NCI-H1417 (cell line): ENCODE measurements at regions not wholly inside any gene's neighbourhood (a gene's known extent, or its start where the extent isn't known, plus 50 kb on each side); places are given as distances from the start of the nearest gene placed in this dataset.

Source experiments
- DNase-seq, 3 experiments: peaks; one replicate each; lab custom pipeline; 2025; lab: John Stamatoyannopoulos, UW

DNA sequence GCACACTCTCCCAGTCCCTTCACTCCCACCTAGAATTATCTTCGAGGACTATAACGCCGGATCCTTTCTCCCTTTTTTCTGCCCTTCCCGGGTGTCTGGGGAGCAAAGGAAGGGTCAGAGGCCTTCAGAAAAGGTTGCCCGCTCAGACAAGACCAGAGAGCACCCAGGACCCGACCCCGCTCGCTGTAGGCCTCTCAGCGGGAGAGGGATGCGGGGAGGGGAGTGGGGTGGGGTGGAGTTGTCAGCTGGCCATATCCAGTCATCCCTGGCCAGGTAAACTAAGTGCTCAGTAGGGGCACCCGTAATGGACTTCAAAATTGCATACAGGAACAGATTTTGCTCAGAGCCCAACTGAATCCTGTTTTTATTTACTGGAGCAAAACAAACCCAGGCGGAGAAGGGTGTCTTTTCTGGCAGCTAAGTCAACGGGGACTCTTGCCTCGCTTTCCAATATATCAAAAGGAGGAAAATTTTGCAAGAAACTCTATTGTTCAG lies 65.0 kb downstream of the NOL4 start:
- peak in 2 of 3 experiments; percentile 98 for DNase-seq

DNA sequence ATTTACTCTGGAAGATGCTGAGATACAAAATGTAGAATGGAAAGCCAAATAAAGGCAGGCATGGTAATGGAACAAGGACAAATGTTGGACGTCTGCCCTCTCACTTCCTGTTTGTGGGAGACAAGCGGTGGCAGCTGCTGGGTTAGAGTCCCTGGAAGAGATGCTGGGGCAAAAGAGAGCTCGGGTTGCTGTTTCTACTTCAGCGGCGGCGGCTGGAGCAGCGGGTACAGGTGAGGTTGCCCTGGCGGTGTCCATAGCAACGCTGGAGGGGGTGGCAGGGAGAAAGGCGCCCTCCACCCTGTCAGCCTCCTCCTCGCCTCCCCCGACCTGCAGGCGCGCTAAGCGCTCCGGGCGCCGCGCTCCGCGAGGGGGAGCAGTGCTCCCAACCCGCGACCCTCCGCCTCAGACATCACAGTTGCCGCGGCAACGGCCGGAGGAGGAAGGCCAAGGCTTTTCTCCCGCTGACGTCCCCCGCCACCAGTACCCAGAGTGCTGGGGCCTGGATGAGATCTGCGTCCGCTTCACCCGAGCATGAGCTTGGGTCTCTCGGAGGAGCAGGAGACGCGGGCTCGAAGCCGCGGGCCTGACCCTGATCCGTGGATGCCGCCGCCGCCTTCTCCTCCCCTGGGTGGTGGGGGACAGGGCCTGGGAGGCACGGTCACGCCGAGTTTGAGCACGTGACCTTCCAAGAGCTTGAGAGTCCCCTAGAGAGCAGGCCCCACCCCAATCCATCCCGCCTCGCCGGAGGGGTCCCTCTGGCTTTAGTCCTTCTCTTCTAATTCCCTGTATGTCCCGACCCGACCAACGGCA lies 65.6 kb downstream of the NOL4 start:
- DNase-seq = peak; percentile 80 to 100 (median 99)

DNA sequence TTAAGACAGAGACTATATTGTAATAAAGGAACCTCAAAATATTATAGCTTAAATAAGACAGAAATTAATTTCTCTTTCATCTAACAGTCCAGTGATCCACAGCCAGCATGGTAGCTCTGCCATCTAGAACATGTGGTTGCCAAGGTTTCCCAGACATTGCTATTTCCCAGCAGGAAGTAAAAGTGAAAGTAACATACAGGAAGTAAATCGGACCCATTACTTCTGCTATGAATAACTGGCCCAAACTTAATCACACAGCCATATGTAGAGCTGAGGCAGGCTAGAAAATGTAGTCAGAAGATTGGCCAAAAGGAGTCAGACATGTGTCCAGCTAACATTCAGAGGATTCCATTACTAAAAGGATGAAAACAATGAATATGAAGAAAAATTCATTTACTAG lies 71.0 kb downstream of the NOL4 start:
- peak in 2 of 3 experiments; percentile 33 to 72 for DNase-seq

- DNase-seq = peak in 2 of 3 experiments; percentile 16 to 70
These were observed 93.7 kb downstream of the NOL4 start for GRCh38 chr18:34131006-34131405.

DNA sequence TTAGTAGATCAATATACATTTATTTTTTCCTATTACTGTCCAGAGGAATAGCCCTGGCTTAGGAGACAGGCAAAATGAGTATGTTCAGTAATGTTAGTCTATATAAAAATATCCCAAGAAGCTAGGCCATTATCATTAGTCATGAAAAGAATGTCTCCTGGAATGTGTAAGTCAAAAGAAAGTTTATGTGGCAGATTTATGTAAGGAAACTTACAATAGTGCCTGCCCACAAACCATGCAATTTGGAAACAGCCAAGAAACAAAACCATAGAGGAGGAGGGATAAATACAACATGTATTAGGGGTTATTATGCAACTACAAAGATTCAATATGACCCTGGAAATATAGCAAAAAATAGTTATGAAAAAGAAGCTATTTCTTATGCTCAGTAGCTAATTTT lies 96.3 kb downstream of the NOL4 start:
- DNase-seq = no peak

DNA sequence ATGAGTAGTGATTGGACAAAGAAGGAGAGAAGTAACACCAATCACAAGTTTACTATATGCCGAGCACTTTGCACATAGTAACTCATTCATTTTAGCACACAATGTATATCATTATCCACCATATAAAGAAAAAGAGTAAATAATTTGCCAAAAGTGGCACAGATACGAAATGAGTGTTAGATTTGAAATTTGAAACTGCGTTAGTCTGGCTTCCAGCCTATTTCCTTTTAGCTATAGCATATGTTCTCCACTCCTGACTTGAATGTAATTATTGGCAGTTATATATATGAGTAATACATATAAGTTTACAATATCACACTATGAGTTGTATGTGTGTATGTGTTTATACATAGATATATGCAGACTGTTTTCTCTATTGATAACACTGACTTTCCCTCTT lies 98.6 kb downstream of the NOL4 start:
- DNase-seq = peak in 1 of 3 experiments; percentile 29

GRCh38 chr18:34122724-34123334 lies 101.9 kb downstream of the NOL4 start:
- peak; percentile 56 to 88 (median 65) for DNase-seq

GRCh38 chr18:34121200-34121721 lies 103.5 kb downstream of the NOL4 start:
- DNase-seq = peak; percentile 46 to 72 (median 71)

DNA sequence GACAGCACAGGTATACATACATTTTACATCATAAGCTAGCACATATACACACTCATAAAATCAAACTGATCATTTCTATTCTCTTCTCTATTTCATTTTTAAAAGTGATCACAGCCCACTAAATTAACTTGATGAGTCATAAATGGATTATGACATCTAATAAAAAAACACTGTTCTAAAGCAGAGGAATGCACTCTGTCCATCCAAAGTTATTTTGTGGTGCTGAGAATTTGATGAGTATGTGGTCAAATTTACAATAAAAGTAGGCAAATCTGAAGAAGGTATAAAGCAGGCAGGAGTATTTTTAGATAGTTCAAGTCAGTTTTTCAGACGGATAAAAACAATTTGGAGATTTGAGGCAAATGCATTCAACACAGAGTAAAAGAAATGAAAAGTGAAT lies 104.4 kb downstream of the NOL4 start:
- DNase-seq = no peak

DNA sequence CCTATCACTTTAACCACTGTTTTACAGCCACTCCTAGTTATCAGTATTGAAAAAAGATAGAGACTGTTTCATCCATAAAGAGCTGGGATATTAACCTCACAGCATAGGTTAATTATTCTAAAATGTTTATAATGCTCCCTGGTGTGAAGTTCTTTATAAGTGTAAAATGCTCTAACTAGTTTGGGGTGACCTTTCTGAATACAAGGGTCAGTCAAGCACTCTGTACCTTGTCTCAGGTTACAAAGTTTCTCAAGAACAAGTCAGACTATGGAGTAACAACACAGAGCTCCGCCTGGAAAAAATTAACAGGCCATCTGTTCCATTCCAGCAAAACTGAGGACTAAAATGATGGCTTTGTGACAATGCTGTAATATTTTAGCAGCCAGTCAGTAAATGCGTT lies 107.4 kb downstream of the NOL4 start:
- peak; percentile 45 to 97 (median 71) for DNase-seq

DNA sequence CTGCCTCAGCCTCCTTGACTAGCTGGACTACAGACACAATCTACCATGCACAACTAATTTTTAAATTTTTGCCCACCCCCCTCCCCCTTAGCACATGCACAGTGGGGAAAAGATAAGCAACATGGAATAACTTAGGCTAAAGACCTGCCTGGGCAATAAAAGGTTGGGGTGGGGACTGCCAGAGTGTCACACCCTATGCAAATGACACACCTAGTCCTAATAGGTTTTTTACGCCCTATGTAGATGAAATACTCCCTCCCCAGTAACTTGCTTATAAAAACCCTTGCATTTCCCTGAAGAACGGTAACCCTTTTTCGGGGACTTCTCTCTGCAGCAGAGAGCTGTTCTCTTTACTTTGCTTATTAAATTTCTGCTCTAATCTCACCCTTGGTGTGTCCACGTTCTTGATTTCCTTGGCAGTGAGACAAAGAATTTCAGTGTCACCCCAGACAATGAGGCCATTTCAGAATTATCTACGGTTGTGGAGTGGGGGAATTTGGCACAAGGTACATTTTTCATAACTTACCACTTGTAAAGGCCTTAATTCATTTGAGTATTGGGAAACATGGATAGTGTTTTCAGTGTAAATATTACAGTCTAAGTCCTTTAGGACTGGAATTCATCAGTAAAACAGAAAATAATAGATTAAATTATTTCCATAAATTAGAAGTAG lies 109.2 kb downstream of the NOL4 start:
- DNase-seq = peak in 1 of 3 experiments; percentile 13

GRCh38 chr18:34114996-34115395 lies 109.7 kb downstream of the NOL4 start:
- no peak for DNase-seq

DNA sequence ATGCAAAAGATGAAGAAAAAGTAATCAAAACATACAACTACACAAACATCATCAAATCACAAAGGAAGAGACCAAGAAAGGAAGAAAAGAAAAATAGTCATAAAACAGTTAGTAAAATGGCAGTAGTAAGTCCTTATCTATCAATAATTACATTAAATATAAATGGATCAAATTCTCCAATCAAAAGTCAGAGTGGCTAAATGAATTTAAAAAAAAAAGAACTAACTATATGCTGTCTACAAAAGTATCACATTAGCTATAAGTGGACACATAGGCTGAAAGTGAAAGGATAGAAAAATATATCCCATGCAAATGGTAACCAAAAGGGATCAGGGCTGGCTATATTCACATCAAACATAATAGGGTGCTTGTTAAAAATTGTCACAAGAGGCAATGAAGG lies 116.5 kb downstream of the NOL4 start:
- no peak for DNase-seq

GRCh38 chr18:34098109-34098508 lies 126.6 kb downstream of the NOL4 start:
- DNase-seq = peak in 1 of 3 experiments; percentile 59

DNA sequence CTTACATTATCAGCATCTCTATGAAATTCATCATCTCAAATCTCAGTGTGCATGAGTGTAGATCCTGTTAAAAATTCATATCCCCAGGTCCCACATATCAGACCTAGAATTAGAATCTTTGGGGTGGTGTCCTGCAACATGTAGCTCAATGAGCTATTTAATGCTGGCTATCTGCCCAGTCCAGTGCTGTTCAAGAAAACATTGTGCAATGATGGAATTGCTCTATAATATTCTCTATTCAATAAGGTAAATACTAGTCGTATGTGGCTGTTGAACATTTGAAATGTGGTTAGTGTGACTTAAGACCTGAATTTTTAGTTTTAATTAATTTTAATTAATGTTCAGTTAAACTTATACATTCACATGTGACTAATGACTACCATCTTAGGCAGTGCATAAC lies 127.4 kb downstream of the NOL4 start:
- peak in 1 of 3 experiments; percentile 41 for DNase-seq

GRCh38 chr18:34094148-34094547 lies 130.6 kb downstream of the NOL4 start:
- no peak for DNase-seq

DNA sequence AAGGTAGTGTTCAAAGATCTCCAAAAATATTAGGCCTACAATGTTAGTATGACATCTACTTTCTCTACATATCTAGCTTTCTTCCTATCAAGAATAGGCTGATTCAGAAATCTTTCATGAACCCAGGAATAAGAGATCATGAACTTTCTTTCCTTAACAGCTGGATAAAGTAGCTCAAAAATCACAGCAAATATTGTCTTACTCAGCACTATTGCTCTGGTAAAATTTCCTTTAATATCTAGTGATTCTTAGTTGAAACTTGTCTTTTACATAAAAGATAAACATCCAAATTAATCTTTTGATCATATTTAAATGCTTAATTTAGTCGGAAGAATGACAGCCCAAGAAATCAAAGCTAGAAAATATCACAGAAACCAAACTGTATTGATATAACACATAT lies 131.9 kb downstream of the NOL4 start:
- no peak for DNase-seq

DNA sequence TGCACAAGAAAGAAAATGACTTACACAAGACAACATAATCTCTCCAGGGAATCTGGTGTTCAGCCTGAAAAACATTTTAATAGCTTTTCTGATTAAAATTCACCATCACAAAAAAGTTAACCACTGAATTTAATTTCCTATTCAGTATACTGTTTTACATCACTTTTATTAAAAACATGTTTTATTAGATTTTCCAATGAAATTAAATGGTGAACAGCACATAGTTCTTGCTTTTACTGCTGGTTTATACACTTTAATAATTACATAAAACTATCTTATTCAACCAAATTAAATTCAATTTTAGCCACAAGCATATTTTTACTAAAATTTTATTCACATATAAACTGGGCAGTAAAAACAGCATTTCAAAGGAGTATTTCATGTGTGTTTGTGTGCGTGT lies 138.3 kb downstream of the NOL4 start:
- no peak for DNase-seq

DNA sequence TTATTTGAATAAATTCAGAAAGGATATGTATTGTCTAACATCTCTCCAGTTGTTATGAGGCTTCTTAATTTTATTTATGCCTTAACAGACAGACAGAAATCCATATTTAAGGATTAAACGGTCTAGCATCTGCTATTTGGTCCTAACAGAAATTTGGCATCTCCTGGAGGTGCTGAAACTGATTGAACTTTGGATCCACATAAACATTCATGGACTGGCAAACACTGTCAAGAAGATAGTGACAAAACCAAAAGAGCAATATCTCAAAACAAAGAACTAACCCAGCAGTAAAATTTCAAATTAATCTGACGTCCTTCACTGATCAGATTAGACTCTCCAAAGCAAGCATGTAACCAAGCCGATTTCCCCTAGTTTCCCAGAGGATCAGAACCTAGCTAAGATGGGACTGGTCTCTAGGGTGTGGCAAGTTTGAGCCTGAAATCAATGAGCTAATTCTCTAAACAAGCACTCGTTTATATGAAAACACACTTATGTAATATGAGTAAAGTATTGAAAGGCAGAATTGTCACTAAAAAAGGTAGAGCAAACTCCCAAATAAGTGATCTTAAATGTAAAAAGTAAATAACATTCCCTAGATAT lies 139.5 kb downstream of the NOL4 start:
- peak in 1 of 3 experiments; percentile 62 for DNase-seq

GRCh38 chr18:34084635-34085034 lies 140.1 kb downstream of the NOL4 start:
- DNase-seq = peak in 2 of 3 experiments; percentile 37 to 80

- peak in 1 of 3 experiments; percentile 71 for DNase-seq
These were observed 140.7 kb downstream of the NOL4 start for GRCh38 chr18:34083910-34084535.
